OCI-LY7 (cell line): ENCODE measurements at regions not wholly inside any gene's neighbourhood (a gene's known extent, or its start where the extent isn't known, plus 50 kb on each side); places are given as distances from the start of the nearest gene placed in this dataset.

Experiments
- BruUV-seq: library from RNA; stranded (reverse); fragments of 400-500 nt; replicated peaks from 2 replicates; lab custom pipeline; 2021; lab: Mats Ljungman, UMichigan
- CTCF ChIA-PET: fragments of 300-600 bp; sonication (Branson Sonifier 250); formaldehyde crosslinking; loops from one replicate; lab custom pipeline; 2022; ENCODE audit warnings: antibody characterized with exemption; ENCODE audit not compliant: unreplicated experiment; lab: Charles Lee
- POLR2A ChIA-PET: fragments of 300-600 bp; sonication (Branson Sonifier 250); formaldehyde crosslinking; loops from one replicate; lab custom pipeline; 2022; ENCODE audit warnings: antibody characterized with exemption; lab: Charles Lee
- DNase-seq: peaks from one replicate; pipeline ENCODE4 v3.0.0-alpha.2; 2015; ENCODE audit warnings: low spot score
- H2AFZ ChIP-seq: fragments of 200-600 bp; sonication (generic), shearing (Covaris generic); 2 replicates; pipeline ENCODE4 v1.6.1; 2014; ENCODE audit warnings: mild to moderate bottlenecking, antibody characterized with exemption, low read length, moderate library complexity
- H3K27ac ChIP-seq: fragments of 200-600 bp; sonication (generic); 2 replicates; pipeline ENCODE4 v1.5.1; 2014; ENCODE audit warnings: mixed run types, low read depth, mild to moderate bottlenecking, moderate library complexity, low read length, inconsistent platforms; ENCODE audit not compliant: poor library complexity, severe bottlenecking
- H3K36me3 ChIP-seq: fragments of 200-600 bp; sonication (generic); 2 replicates; pipeline ENCODE4 v1.6.1; 2014; ENCODE audit warnings: mild to moderate bottlenecking, antibody characterized with exemption, low read length, moderate library complexity, mixed read lengths; ENCODE audit not compliant: insufficient read depth
- H3K4me1 ChIP-seq: fragments of 200-600 bp; sonication (generic); 2 replicates; pipeline ENCODE4 v1.5.1; 2014; ENCODE audit warnings: mild to moderate bottlenecking, low read length; ENCODE audit not compliant: insufficient read depth, poor library complexity, severe bottlenecking
- H3K4me2 ChIP-seq: fragments of 200-600 bp; sonication (generic); 2 replicates; pipeline ENCODE4 v1.6.1; 2014; ENCODE audit warnings: mild to moderate bottlenecking, low read length
- H3K4me3 ChIP-seq: fragments of 200-600 bp; sonication (generic); 2 replicates; pipeline ENCODE4 v1.5.1; 2014; ENCODE audit warnings: mild to moderate bottlenecking, low read depth, low read length; ENCODE audit not compliant: poor library complexity, severe bottlenecking
- H3K79me2 ChIP-seq: fragments of 200-600 bp; sonication (generic); 2 replicates; pipeline ENCODE4 v1.6.1; 2016; ENCODE audit warnings: low read depth, mild to moderate bottlenecking, low read length, moderate library complexity, mixed read lengths; ENCODE audit not compliant: insufficient read depth
- H3K9me2 ChIP-seq: fragments of 200-600 bp; sonication (generic); 2 replicates; pipeline ENCODE4 v1.6.1; 2016; ENCODE audit warnings: mild to moderate bottlenecking, low read length, mixed read lengths; ENCODE audit not compliant: insufficient read depth
- H3K9me3 ChIP-seq: fragments of 200-600 bp; sonication (generic); 2 replicates; pipeline ENCODE4 v1.6.1; 2014; ENCODE audit warnings: mild to moderate bottlenecking, mixed run types, low read length, mixed read lengths
- H4K20me1 ChIP-seq: fragments of 200-600 bp; sonication (generic); 2 replicates; pipeline ENCODE4 v1.6.1; 2014; ENCODE audit warnings: mild to moderate bottlenecking, antibody characterized with exemption, low read length, moderate library complexity, mixed read lengths; ENCODE audit not compliant: insufficient read depth
- CTCF ChIP-seq: fragments of 200-600 bp; sonication (generic); conservative IDR thresholded peaks from 2 replicates; pipeline ENCODE4 v1.5.1; 2014; ENCODE audit warnings: mild to moderate bottlenecking, antibody characterized with exemption, low read length, moderate library complexity, mixed read lengths
- EZH2phosphoT487 ChIP-seq: fragments of 200-600 bp; sonication (generic); IDR thresholded peaks from 2 replicates; pipeline ENCODE4 v1.6.1; 2018; ENCODE audit warnings: low read depth, borderline replicate concordance, mild to moderate bottlenecking, mixed run types, antibody characterized with exemption, low read length, moderate library complexity, mixed read lengths
- intact Hi-C: fragments of 100-400 bp; cut with micrococcal nuclease; formaldehyde crosslinking; loops from one replicate; pipeline ENCODE4 v1.10.0; 2022; ENCODE audit not compliant: unreplicated experiment

DNA sequence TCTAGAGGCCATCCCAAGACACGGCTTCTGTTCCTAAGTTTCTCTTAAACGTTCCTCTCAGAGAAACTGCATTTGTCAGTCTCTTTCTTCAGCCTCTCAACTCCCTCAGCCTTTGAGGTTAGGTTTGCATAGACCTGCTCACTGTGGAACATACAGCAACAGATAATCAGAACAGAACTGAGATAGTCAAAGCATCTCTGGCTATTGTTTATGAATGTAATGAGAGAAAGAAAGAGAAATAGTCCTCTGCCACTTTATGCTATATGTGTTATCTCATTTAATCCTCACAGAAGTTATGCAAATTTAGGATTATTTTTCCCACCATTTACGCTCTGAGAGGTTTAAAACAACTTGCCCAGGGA lies 190.6 kb downstream of the PHLDA1 start:
- no peak overlapping the region for H3K27ac ChIP-seq
- no TSS peak for BruUV-seq
- TF ChIP-seq EZH2phosphoT487 (no peak), CTCF (no peak)
- H3K4me1 ChIP-seq, result no peaks in the 10 kb centered on the region
- H3K4me2 ChIP-seq, result no peak overlapping the region
- no peaks in the 10 kb centered on the region for H3K9me3 ChIP-seq
- CTCF ChIA-PET, result no interaction called here
- no peaks in the 10 kb centered on the region for H3K36me3 ChIP-seq
- H2AFZ ChIP-seq, result no peak overlapping the region
- no peak for DNase-seq
- no peaks in the 10 kb centered on the region for H3K9me2 ChIP-seq
- no peaks in the 10 kb centered on the region for H3K79me2 ChIP-seq
- intact Hi-C loops, result no loop called here
- H4K20me1 ChIP-seq, result no peaks in the 10 kb centered on the region
- no peak overlapping the region for H3K4me3 ChIP-seq
- POLR2A ChIA-PET, result interaction anchor here (0.7 to 2.3 kb wide), 3 partner anchors 11 to 25 kb away, joined by 3 to 6 read pairs (median 4); no protein-coding TSS in a partner anchor

GRCh38 chr12:75838309-75838708 lies 193.3 kb downstream of the PHLDA1 start:
- TF ChIP-seq EZH2phosphoT487 (no peak), CTCF (no peak)
- DNase-seq, result no peak
- H2AFZ ChIP-seq, result no peak overlapping the region
- no peaks in the 10 kb centered on the region for H3K9me2 ChIP-seq
- H3K4me2 ChIP-seq, result no peak overlapping the region
- CTCF ChIA-PET, result no interaction called here
- H4K20me1 ChIP-seq, result no peaks in the 10 kb centered on the region
- no peaks in the 10 kb centered on the region for H3K9me3 ChIP-seq
- POLR2A ChIA-PET, result interaction anchor here (0.5 to 1.0 kb wide), 2 partner anchors 123 to 159 kb away, joined by 3 read pairs; no protein-coding TSS in a partner anchor
- no peak overlapping the region for H3K27ac ChIP-seq
- no peaks in the 10 kb centered on the region for H3K4me1 ChIP-seq
- no peak overlapping the region for H3K4me3 ChIP-seq
- intact Hi-C loops, result no loop called here
- no peaks in the 10 kb centered on the region for H3K36me3 ChIP-seq
- BruUV-seq, result no TSS peak
- no peaks in the 10 kb centered on the region for H3K79me2 ChIP-seq

DNA sequence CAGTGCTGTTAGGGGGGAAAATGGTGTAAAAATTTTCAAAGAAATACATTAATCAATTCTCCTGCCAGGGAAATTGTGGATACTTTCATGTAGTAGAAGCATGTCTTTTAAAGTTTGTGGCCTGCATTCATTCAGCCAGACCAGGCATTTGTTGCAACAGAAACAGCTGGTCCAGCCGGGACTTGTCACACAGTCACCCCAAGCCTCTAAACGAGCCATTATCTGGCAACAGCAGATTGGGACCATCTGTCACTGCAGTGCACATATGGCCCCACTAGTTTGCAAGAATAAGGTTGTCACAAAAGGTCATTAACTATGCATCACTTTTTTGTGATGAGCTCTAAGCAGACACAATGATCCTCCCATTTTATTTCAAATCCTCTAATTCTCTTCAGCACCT lies 193.9 kb downstream of the PHLDA1 start:
- TF ChIP-seq CTCF (no peak), EZH2phosphoT487 (no peak)
- Histone ChIP-seq H3K27ac (no peak overlapping the region), H3K9me2 (no peaks in the 10 kb centered on the region), H3K79me2 (no peaks in the 10 kb centered on the region), H4K20me1 (no peaks in the 10 kb centered on the region), H3K9me3 (no peaks in the 10 kb centered on the region), H3K36me3 (no peaks in the 10 kb centered on the region), H3K4me2 (no peak overlapping the region), H3K4me3 (no peak overlapping the region), H2AFZ (no peak overlapping the region), H3K4me1 (no peaks in the 10 kb centered on the region)
- intact Hi-C loops, result no loop called here
- BruUV-seq, result no TSS peak
- DNase-seq, result no peak
- CTCF ChIA-PET, result no interaction called here
- POLR2A ChIA-PET, result interaction anchor here (0.5 to 0.7 kb wide), 4 partner anchors 44 to 210 kb away, joined by 3 read pairs; no protein-coding TSS in a partner anchor
